Hepatocyte (in vitro differentiated cells): ENCODE measurements at regions not wholly inside any gene's neighbourhood (a gene's known extent, or its start where the extent isn't known, plus 50 kb on each side); places are given as distances from the start of the nearest gene placed in this dataset.

Experiments used
- DNase-seq: peaks from one replicate; pipeline ENCODE4 v3.0.0-alpha.2; 2016; ENCODE audit warnings: low spot score
- H2AFZ ChIP-seq: fragments of 200-600 bp; sonication (generic); 2 replicates; pipeline ENCODE4 v1.6.0; 2016; ENCODE audit warnings: antibody characterized with exemption, mild to moderate bottlenecking
- H3K27ac ChIP-seq: fragments of 200-600 bp; sonication (generic); 2 replicates; pipeline ENCODE4 v1.5.1; 2016; ENCODE audit warnings: mild to moderate bottlenecking
- H3K27me3 ChIP-seq: fragments of 200-600 bp; sonication (generic); 2 replicates; pipeline ENCODE4 v1.6.1; 2016
- H3K36me3 ChIP-seq: fragments of 200-600 bp; sonication (generic); replicated peaks from 2 replicates; pipeline ENCODE4 v1.5.1; 2016; ENCODE audit warnings: low read depth; ENCODE audit not compliant: insufficient read depth
- H3K4me1 ChIP-seq: fragments of 200-600 bp; sonication (generic); 2 replicates; pipeline ENCODE4 v1.5.1; 2016; ENCODE audit warnings: mild to moderate bottlenecking, moderate library complexity; ENCODE audit not compliant: insufficient read depth
- H3K4me2 ChIP-seq: fragments of 200-600 bp; sonication (generic); 2 replicates; pipeline ENCODE4 v1.6.0; 2016
- H3K4me3 ChIP-seq: fragments of 200-600 bp; sonication (generic); 2 replicates; pipeline ENCODE4 v1.5.1; 2016; ENCODE audit warnings: mild to moderate bottlenecking
- H3K79me2 ChIP-seq: fragments of 200-600 bp; sonication (generic); 2 replicates; pipeline ENCODE4 v1.6.0; 2017; ENCODE audit warnings: mild to moderate bottlenecking
- H3K9me2 ChIP-seq: fragments of 200-600 bp; sonication (generic); replicated peaks from 2 replicates; pipeline ENCODE4 v1.6.0; 2017; ENCODE audit warnings: mild to moderate bottlenecking; ENCODE audit not compliant: insufficient read depth
- H3K9me3 ChIP-seq: fragments of 200-600 bp; sonication (generic); 2 replicates; pipeline ENCODE4 v1.5.1; 2016; ENCODE audit warnings: low read depth, mild to moderate bottlenecking
- H4K20me1 ChIP-seq: fragments of 200-600 bp; sonication (generic); 2 replicates; pipeline ENCODE4 v1.6.0; 2016; ENCODE audit warnings: mild to moderate bottlenecking; ENCODE audit not compliant: insufficient read depth, poor library complexity, severe bottlenecking
- CTCF ChIP-seq: fragments of 200-600 bp; sonication (generic); IDR thresholded peaks from 2 replicates; pipeline ENCODE4 v1.5.1; 2016; ENCODE audit warnings: antibody characterized with exemption, mild to moderate bottlenecking; ENCODE audit not compliant: poor library complexity
- EZH2 ChIP-seq: fragments of 200-600 bp; sonication (generic); IDR thresholded peaks from 2 replicates; pipeline ENCODE4 v1.6.1; 2016; ENCODE audit warnings: antibody characterized with exemption, mild to moderate bottlenecking, borderline replicate concordance
- EZH2phosphoT487 ChIP-seq: fragments of 200-600 bp; sonication (generic); IDR thresholded peaks from one replicate; pipeline ENCODE4 v1.6.1; 2018; ENCODE audit warnings: antibody characterized with exemption, mild to moderate bottlenecking, low read depth, moderate library complexity; ENCODE audit not compliant: unreplicated experiment, severe bottlenecking
- WGBS: methylation state at CpG from one replicate; pipeline ENCODE4 v1.1.6; 2016; ENCODE audit warnings: low lambda C conversion rate; ENCODE audit errors: missing lambda C conversion rate; 5-methylcytosine and 5-hydroxymethylcytosine counted together

- Histone ChIP-seq H3K36me3 (no peaks in the 10 kb centered on the region), H3K4me3 (no peak overlapping the region), H3K4me2 (peak overlapping the region; percentile 72), H3K9me2 (no peaks in the 10 kb centered on the region), H4K20me1 (no peaks in the 10 kb centered on the region), H3K79me2 (no peaks in the 10 kb centered on the region), H3K27me3 (no peaks in the 10 kb centered on the region), H2AFZ (peak overlapping the region; percentile 71), H3K9me3 (no peaks in the 10 kb centered on the region), H3K27ac (peak overlapping the region; percentile 97), H3K4me1 (peaks cover 24% of the 10 kb centered on the region)
- WGBS = 62% methylated on average over 10 of the region's 10 CpGs
- TF ChIP-seq EZH2phosphoT487 = no peak
- no peak for TF ChIP-seq EZH2
- no peak for TF ChIP-seq CTCF
- no peak for DNase-seq
Measured at GRCh38 chr18:76264876-76265250, 230.2 kb downstream of the ZNF516 start.

GRCh38 chr18:76264198-76264875, 230.7 kb downstream of the ZNF516 start:
- H3K9me2 ChIP-seq = no peaks in the 10 kb centered on the region
- H3K4me2 ChIP-seq = peak overlapping the region; percentile 72
- 87% methylated on average over 18 of the region's 18 CpGs for WGBS
- H3K4me1 ChIP-seq = peaks cover 24% of the 10 kb centered on the region
- no peaks in the 10 kb centered on the region for H3K79me2 ChIP-seq
- no peak overlapping the region for H3K4me3 ChIP-seq
- H3K36me3 ChIP-seq = no peaks in the 10 kb centered on the region
- no peak for DNase-seq
- H3K27ac ChIP-seq = peak overlapping the region; percentile 97
- H3K9me3 ChIP-seq = no peaks in the 10 kb centered on the region
- H2AFZ ChIP-seq = no peak overlapping the region
- H3K27me3 ChIP-seq = no peaks in the 10 kb centered on the region
- no peaks in the 10 kb centered on the region for H4K20me1 ChIP-seq
- TF ChIP-seq EZH2 (no peak), CTCF (no peak), EZH2phosphoT487 (no peak)

- Histone ChIP-seq H3K9me2 (no peaks in the 10 kb centered on the region), H3K4me3 (no peak overlapping the region), H4K20me1 (no peaks in the 10 kb centered on the region), H3K4me1 (peaks cover 25% of the 10 kb centered on the region), H2AFZ (no peak overlapping the region), H3K9me3 (no peaks in the 10 kb centered on the region), H3K36me3 (no peaks in the 10 kb centered on the region), H3K27me3 (no peaks in the 10 kb centered on the region), H3K79me2 (no peaks in the 10 kb centered on the region), H3K4me2 (no peak overlapping the region), H3K27ac (no peak overlapping the region)
- WGBS = 71% methylated on average over 17 of the region's 18 CpGs
- no peak for DNase-seq
- TF ChIP-seq CTCF = no peak
- no peak for TF ChIP-seq EZH2
- no peak for TF ChIP-seq EZH2phosphoT487
Measured at GRCh38 chr18:76263046-76264005, 231.7 kb downstream of the ZNF516 start.
